ENCODE measurements at regions not wholly inside any gene's neighbourhood (a gene's known extent, or its start where the extent isn't known, plus 50 kb on each side); places are given as distances from the start of the nearest gene placed in this dataset.
"Not testable (repeated sequence)": the region's sequence is repeated elsewhere in the genome, so short reads cannot be mapped to it uniquely, and the experiment has no call there.

DNA sequence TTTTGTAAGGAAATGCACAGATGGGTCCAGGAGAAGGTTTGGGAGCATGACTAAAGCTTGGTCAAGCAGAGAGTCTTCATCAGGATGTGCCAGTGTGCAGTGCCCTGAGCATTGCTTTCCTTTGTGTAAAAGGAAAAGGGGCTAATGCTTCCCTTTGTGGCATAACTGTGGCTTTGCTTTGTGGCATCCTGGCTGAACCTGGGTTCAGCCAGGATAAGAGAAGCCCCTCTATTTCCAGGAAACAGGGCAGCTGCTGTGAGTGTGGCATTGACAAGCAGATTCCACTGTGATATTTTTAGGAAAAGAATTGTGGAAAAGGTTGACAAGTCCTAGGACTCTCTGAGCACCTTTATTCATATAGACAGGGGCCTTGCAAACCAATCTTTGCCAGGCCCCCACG is 193.4 kb upstream of the CXCL12 start:
- TF ChIP-seq ARNTL (CRISPR knock-in tag; IDR thresholded peaks at IDR 0.05; ENCODE audit: borderline replicate concordance, low read depth) (no peak), CSDC2 (CRISPR knock-in tag; IDR thresholded peaks at IDR 0.05) (no peak), ZNF565 (CRISPR knock-in tag; conservative IDR thresholded peaks at IDR 0.05; ENCODE audit: low read depth) (no peak), BACH2 (CRISPR knock-in tag; IDR thresholded peaks at IDR 0.05; ENCODE audit: borderline replicate concordance) (no peak), ESRRG (CRISPR knock-in tag; IDR thresholded peaks at IDR 0.05) (no peak), ZFP3 (CRISPR knock-in tag; IDR thresholded peaks at IDR 0.05) (no peak), ZNF8 (CRISPR knock-in tag; IDR thresholded peaks at IDR 0.05) (no peak), ZNF70 (CRISPR knock-in tag; IDR thresholded peaks at IDR 0.05) (no peak)
- TF ChIP-seq, protein P1, sequence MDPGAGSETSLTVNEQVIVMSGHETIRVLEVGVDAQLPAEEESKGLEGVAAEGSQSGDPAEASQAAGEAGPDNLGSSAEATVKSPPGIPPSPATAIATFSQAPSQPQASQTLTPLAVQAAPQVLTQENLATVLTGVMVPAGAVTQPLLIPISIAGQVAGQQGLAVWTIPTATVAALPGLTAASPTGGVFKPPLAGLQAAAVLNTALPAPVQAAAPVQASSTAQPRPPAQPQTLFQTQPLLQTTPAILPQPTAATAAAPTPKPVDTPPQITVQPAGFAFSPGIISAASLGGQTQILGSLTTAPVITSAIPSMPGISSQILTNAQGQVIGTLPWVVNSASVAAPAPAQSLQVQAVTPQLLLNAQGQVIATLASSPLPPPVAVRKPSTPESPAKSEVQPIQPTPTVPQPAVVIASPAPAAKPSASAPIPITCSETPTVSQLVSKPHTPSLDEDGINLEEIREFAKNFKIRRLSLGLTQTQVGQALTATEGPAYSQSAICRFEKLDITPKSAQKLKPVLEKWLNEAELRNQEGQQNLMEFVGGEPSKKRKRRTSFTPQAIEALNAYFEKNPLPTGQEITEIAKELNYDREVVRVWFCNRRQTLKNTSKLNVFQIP (CRISPR knock-in tag; IDR thresholded peaks at IDR 0.05; ENCODE audit: borderline replicate concordance, low read depth): no peak
- TF ChIP-seq, protein P2, sequence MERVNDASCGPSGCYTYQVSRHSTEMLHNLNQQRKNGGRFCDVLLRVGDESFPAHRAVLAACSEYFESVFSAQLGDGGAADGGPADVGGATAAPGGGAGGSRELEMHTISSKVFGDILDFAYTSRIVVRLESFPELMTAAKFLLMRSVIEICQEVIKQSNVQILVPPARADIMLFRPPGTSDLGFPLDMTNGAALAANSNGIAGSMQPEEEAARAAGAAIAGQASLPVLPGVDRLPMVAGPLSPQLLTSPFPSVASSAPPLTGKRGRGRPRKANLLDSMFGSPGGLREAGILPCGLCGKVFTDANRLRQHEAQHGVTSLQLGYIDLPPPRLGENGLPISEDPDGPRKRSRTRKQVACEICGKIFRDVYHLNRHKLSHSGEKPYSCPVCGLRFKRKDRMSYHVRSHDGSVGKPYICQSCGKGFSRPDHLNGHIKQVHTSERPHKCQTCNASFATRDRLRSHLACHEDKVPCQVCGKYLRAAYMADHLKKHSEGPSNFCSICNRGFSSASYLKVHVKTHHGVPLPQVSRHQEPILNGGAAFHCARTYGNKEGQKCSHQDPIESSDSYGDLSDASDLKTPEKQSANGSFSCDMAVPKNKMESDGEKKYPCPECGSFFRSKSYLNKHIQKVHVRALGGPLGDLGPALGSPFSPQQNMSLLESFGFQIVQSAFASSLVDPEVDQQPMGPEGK (CRISPR knock-in tag; IDR thresholded peaks at IDR 0.05; ENCODE audit: borderline replicate concordance): no peak
- TF ChIP-seq, protein P3, sequence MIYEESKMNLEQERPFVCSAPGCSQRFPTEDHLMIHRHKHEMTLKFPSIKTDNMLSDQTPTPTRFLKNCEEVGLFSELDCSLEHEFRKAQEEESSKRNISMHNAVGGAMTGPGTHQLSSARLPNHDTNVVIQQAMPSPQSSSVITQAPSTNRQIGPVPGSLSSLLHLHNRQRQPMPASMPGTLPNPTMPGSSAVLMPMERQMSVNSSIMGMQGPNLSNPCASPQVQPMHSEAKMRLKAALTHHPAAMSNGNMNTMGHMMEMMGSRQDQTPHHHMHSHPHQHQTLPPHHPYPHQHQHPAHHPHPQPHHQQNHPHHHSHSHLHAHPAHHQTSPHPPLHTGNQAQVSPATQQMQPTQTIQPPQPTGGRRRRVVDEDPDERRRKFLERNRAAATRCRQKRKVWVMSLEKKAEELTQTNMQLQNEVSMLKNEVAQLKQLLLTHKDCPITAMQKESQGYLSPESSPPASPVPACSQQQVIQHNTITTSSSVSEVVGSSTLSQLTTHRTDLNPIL (CRISPR knock-in tag; IDR thresholded peaks at IDR 0.05; ENCODE audit: low read depth): no peak
- TF ChIP-seq, protein P4, sequence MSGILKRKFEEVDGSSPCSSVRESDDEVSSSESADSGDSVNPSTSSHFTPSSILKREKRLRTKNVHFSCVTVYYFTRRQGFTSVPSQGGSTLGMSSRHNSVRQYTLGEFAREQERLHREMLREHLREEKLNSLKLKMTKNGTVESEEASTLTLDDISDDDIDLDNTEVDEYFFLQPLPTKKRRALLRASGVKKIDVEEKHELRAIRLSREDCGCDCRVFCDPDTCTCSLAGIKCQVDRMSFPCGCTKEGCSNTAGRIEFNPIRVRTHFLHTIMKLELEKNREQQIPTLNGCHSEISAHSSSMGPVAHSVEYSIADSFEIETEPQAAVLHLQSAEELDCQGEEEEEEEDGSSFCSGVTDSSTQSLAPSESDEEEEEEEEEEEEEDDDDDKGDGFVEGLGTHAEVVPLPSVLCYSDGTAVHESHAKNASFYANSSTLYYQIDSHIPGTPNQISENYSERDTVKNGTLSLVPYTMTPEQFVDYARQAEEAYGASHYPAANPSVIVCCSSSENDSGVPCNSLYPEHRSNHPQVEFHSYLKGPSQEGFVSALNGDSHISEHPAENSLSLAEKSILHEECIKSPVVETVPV (CRISPR knock-in tag; IDR thresholded peaks at IDR 0.05): no peak
- ATAC-seq: no peak

DNA sequence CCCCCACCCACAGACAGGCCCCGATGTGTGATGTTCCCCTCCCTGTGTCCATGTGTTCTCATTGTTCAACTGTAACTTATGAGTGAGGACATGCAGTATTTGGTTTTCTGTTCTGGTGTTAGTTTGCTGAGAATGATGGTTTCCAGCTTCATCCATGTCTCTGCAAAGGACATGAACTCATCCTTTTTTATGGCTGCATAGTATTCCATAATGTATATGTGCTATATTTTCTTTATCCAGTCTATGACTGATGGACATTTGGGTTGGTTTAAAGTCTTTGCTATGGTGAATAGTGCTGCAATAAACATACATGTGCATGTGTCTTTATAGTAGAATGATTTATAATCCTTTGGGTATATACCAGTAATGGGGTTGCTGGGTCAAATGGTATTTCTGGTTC is 194.1 kb upstream of the CXCL12 start:
- not testable (repeated sequence) for ATAC-seq

DNA sequence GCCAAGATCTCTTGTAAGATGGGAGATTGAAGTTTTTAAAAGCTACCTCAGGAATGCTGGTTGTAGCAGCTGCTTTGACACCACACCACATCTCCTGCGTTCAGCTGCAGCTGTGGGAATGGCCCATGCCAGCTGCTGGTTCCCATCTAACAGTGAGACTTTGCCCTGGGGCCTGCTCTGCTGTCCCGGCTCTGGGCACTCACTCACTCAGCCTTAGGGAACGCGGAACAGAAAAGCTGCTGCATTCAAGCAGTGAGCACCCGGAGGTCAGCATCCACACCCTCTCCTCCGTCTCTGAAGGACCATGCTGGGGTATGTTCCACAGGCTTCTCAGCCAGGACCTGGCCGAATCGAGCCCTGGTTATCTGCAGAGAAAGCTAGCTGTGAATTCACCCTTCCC is 197.1 kb upstream of the CXCL12 start:
- no peak for ATAC-seq
- TF ChIP-seq, protein P4 (CRISPR knock-in tag; IDR thresholded peaks at IDR 0.05): no peak
- TF ChIP-seq, protein P3 (CRISPR knock-in tag; IDR thresholded peaks at IDR 0.05; ENCODE audit: low read depth): no peak
- no peak for TF ChIP-seq ISL1 (CRISPR knock-in tag; IDR thresholded peaks at IDR 0.05)
- TF ChIP-seq, protein P1 (CRISPR knock-in tag; IDR thresholded peaks at IDR 0.05; ENCODE audit: borderline replicate concordance, low read depth): no peak
- no peak for TF ChIP-seq CSDC2 (CRISPR knock-in tag; IDR thresholded peaks at IDR 0.05)
- no peak for TF ChIP-seq ZFP3 (CRISPR knock-in tag; IDR thresholded peaks at IDR 0.05)
- TF ChIP-seq TOX (CRISPR knock-in tag; IDR thresholded peaks at IDR 0.05; ENCODE audit: borderline replicate concordance): no peak
- TF ChIP-seq OSR1 (CRISPR knock-in tag; IDR thresholded peaks at IDR 0.05): no peak
- TF ChIP-seq, protein P5, sequence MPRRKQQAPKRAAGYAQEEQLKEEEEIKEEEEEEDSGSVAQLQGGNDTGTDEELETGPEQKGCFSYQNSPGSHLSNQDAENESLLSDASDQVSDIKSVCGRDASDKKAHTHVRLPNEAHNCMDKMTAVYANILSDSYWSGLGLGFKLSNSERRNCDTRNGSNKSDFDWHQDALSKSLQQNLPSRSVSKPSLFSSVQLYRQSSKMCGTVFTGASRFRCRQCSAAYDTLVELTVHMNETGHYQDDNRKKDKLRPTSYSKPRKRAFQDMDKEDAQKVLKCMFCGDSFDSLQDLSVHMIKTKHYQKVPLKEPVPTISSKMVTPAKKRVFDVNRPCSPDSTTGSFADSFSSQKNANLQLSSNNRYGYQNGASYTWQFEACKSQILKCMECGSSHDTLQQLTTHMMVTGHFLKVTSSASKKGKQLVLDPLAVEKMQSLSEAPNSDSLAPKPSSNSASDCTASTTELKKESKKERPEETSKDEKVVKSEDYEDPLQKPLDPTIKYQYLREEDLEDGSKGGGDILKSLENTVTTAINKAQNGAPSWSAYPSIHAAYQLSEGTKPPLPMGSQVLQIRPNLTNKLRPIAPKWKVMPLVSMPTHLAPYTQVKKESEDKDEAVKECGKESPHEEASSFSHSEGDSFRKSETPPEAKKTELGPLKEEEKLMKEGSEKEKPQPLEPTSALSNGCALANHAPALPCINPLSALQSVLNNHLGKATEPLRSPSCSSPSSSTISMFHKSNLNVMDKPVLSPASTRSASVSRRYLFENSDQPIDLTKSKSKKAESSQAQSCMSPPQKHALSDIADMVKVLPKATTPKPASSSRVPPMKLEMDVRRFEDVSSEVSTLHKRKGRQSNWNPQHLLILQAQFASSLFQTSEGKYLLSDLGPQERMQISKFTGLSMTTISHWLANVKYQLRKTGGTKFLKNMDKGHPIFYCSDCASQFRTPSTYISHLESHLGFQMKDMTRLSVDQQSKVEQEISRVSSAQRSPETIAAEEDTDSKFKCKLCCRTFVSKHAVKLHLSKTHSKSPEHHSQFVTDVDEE (CRISPR knock-in tag; IDR thresholded peaks at IDR 0.05): no peak
- no peak for TF ChIP-seq PPARA (CRISPR knock-in tag; IDR thresholded peaks at IDR 0.05; ENCODE audit: borderline replicate concordance)
- TF ChIP-seq SNAI2 (CRISPR knock-in tag; IDR thresholded peaks at IDR 0.05): no peak
- no peak for TF ChIP-seq ZFP30 (CRISPR knock-in tag; IDR thresholded peaks at IDR 0.05)
- no peak for TF ChIP-seq ZC3H10 (CRISPR knock-in tag; IDR thresholded peaks at IDR 0.05)
- no peak for TF ChIP-seq GLIS3 (CRISPR knock-in tag; IDR thresholded peaks at IDR 0.05)
- TF ChIP-seq ZNF70 (CRISPR knock-in tag; IDR thresholded peaks at IDR 0.05): no peak

Measured in SK-N-SH treated with all-trans-retinoic acid at 6 μM for 48 hours (cell line).